ENCODE measurements at regions not wholly inside any gene's neighbourhood (a gene's known extent, or its start where the extent isn't known, plus 50 kb on each side); places are given as distances from the start of the nearest gene placed in this dataset.

GRCh38 chr9:13444245-13445102 is 165.0 kb upstream of the MPDZ start:
- intact Hi-C loops (cut with DNase I), result loop anchor here (10.0 kb wide), 1 partner anchor 900 kb away; no protein-coding TSS in a partner anchor

GRCh38 chr9:13443346-13444244 is 164.1 kb upstream of the MPDZ start:
- Histone ChIP-seq H3K9me3 (no peaks in the 10 kb centered on the region), H3K36me3 (no peaks in the 10 kb centered on the region), H3K4me1 (peaks cover 5% of the 10 kb centered on the region), H3K27me3 (no peaks in the 10 kb centered on the region), H3K4me3 (no peak overlapping the region), H3K27ac (no peak overlapping the region)
- DNase-seq (ENCODE audit: extremely low spot score in 2 of 2), result no peak
- intact Hi-C loops (cut with DNase I), result loop anchor here (10.0 kb wide), 1 partner anchor 901 kb away; no protein-coding TSS in a partner anchor
- TF ChIP-seq POLR2A (IDR thresholded peaks at IDR 0.05), result no peak
- TF ChIP-seq, protein P1, sequence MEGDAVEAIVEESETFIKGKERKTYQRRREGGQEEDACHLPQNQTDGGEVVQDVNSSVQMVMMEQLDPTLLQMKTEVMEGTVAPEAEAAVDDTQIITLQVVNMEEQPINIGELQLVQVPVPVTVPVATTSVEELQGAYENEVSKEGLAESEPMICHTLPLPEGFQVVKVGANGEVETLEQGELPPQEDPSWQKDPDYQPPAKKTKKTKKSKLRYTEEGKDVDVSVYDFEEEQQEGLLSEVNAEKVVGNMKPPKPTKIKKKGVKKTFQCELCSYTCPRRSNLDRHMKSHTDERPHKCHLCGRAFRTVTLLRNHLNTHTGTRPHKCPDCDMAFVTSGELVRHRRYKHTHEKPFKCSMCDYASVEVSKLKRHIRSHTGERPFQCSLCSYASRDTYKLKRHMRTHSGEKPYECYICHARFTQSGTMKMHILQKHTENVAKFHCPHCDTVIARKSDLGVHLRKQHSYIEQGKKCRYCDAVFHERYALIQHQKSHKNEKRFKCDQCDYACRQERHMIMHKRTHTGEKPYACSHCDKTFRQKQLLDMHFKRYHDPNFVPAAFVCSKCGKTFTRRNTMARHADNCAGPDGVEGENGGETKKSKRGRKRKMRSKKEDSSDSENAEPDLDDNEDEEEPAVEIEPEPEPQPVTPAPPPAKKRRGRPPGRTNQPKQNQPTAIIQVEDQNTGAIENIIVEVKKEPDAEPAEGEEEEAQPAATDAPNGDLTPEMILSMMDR (IDR thresholded peaks at IDR 0.05), result no peak
- no peak for TF ChIP-seq POLR2AphosphoS5 (IDR thresholded peaks at IDR 0.05; ENCODE audit: insufficient read depth in 1 of 2, low read depth in 1 of 2)

More at GRCh38 chr9:13444245-13445102, 165.0 kb upstream of the MPDZ start:
- H3K36me3 ChIP-seq, result no peaks in the 10 kb centered on the region
- H3K27ac ChIP-seq, result no peak overlapping the region
- H3K4me1 ChIP-seq, result peaks cover 5% of the 10 kb centered on the region
- H3K9me3 ChIP-seq, result no peaks in the 10 kb centered on the region
- TF ChIP-seq POLR2AphosphoS5 (IDR thresholded peaks at IDR 0.05; ENCODE audit: insufficient read depth in 1 of 2, low read depth in 1 of 2) (no peak), POLR2A (IDR thresholded peaks at IDR 0.05) (no peak)
- TF ChIP-seq, protein P1 (IDR thresholded peaks at IDR 0.05), result no peak
- H3K27me3 ChIP-seq, result no peaks in the 10 kb centered on the region
- no peak for DNase-seq (ENCODE audit: extremely low spot score in 2 of 2)
- H3K4me3 ChIP-seq, result no peak overlapping the region

DNA sequence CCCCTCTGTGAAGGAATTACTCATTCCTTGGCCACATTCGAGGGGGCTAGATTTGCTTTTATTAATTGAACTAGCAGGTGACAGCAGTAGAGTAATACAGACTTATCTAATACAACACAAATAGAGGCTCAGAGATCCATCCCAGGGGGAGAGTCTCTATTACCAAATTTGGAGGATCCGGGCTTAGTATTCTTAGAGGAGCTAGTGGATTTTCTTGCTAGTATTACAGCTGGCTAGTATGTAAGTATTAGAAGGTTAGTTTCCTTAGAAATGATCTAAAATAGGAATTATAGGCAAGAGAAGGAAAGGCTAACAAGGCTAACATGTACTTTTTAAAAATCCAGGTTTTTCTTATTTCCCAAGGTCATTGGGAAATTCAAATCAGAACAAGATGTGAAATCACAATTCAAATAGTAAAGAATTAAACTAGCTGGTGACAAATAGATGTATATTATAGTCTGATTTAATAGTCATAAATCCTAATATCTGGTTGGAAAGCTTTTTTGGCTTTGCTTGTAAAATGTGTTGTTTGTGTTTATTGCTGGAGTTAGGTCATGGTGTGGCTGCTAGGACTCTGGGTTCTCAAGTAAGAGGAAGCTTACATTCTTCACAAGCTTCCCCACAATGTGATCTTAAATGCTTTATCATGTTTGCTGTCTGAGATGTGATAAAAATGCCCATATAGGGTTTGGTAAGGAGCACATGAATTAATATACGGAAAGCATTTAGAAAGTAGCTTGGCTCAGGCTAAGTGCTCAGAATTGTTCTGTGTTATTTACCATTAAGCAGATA is 160.4 kb upstream of the MPDZ start:
- Histone ChIP-seq H3K9me3 (no peaks in the 10 kb centered on the region), H3K36me3 (no peaks in the 10 kb centered on the region), H3K27me3 (no peaks in the 10 kb centered on the region), H3K4me1 (no peaks in the 10 kb centered on the region), H3K4me3 (no peak overlapping the region), H3K27ac (no peak overlapping the region)
- intact Hi-C loops (cut with DNase I), result loop anchor here (10.0 kb wide), 1 partner anchor 905 kb away; no protein-coding TSS in a partner anchor
- TF ChIP-seq, protein P1 (IDR thresholded peaks at IDR 0.05), result no peak
- TF ChIP-seq POLR2A (IDR thresholded peaks at IDR 0.05) (no peak), POLR2AphosphoS5 (IDR thresholded peaks at IDR 0.05; ENCODE audit: insufficient read depth in 1 of 2, low read depth in 1 of 2) (no peak)
- DNase-seq (ENCODE audit: extremely low spot score in 2 of 2), result no peak

DNA sequence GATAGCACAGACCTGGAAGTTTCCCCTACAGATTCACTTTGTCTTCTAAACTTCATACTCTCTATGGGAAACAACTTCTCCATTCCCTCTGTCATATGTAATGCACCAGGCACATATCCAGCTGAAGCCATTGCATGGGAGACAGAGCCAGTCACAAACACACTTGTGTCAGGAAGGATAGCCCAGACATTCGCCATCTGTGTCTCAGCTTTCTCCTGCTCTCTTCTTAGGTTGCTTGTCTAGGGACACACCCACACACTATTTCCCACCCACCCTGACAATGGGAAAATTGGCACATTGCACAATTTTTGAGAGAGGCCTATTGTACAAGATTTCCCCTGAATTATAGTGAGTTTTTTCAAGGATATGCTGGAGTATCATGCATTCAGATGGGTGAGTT is 158.4 kb upstream of the MPDZ start:
- TF ChIP-seq, protein P1 (IDR thresholded peaks at IDR 0.05), result no peak
- no peak for TF ChIP-seq POLR2A (IDR thresholded peaks at IDR 0.05)
- no peak for TF ChIP-seq POLR2AphosphoS5 (IDR thresholded peaks at IDR 0.05; ENCODE audit: insufficient read depth in 1 of 2, low read depth in 1 of 2)
- H3K4me1 ChIP-seq, result no peaks in the 10 kb centered on the region
- no peak overlapping the region for H3K27ac ChIP-seq
- DNase-seq (ENCODE audit: extremely low spot score in 2 of 2), result no peak
- intact Hi-C loops (cut with DNase I), result no loop called here
- H3K36me3 ChIP-seq, result no peaks in the 10 kb centered on the region
- H3K27me3 ChIP-seq, result no peaks in the 10 kb centered on the region
- no peaks in the 10 kb centered on the region for H3K9me3 ChIP-seq
- H3K4me3 ChIP-seq, result no peak overlapping the region

Measured in vagina (tissue), 2 donors.